SK-N-SH (cell line): ENCODE measurements at regions not wholly inside any gene's neighbourhood (a gene's known extent, or its start where the extent isn't known, plus 50 kb on each side); places are given as distances from the start of the nearest gene placed in this dataset.

Experiments
- CTCF ChIA-PET: fragments of 300-600, 350-600 bp; formaldehyde crosslinking; extraction: SDS; loops from one replicate; lab custom pipeline; 2021; lab: Yijun Ruan, JAX
- POLR2A ChIA-PET: fragments of 350-600 bp; sonication (Branson Sonifier 250); formaldehyde crosslinking; extraction: SDS; loops from one replicate; lab custom pipeline; 2020; ENCODE audit warnings: antibody characterized with exemption, inconsistent platforms; lab: Yijun Ruan, JAX
- DNase-seq: peaks from one replicate; pipeline ENCODE4 v3.0.0; 2012
- H2AFZ ChIP-seq: fragments of 200-600 bp; sonication (generic); 2 replicates; pipeline ENCODE4 v1.8.1; 2016; ENCODE audit warnings: antibody characterized with exemption, mild to moderate bottlenecking, low read depth
- H3F3A ChIP-seq: fragments of 200-600 bp; sonication (generic); replicated peaks from 2 replicates; pipeline ENCODE3; 2016; ENCODE audit warnings: antibody characterized with exemption, mild to moderate bottlenecking; ENCODE audit not compliant: insufficient read depth
- H3K27ac ChIP-seq, 2 experiments: fragments of 200-500 bp in 1 of 2; fragments of 200-600 bp in 1 of 2; sonication (Bioruptor generic) in 1 of 2; sonication (generic), shearing (Covaris generic) in 1 of 2; 2 replicates each; pipeline versions ENCODE4 v1.5.1 to v1.6.1; 2014 to 2016; ENCODE audit warnings: low read depth in 2 of 2, inconsistent platforms in 1 of 2, low read length in 1 of 2, mild to moderate bottlenecking in 1 of 2, mixed read lengths in 1 of 2
- H3K27me3 ChIP-seq: fragments of 200-600 bp; sonication (generic), shearing (Covaris generic); 2 replicates; pipeline ENCODE4 v1.6.1; 2016; ENCODE audit warnings: mixed run types; ENCODE audit not compliant: insufficient read depth
- H3K36me3 ChIP-seq, 2 experiments: fragments of 200-500 bp in 1 of 2; fragments of 200-600 bp in 1 of 2; sonication (Bioruptor generic) in 1 of 2; sonication (generic) in 1 of 2; replicated peaks in 1 of 2; 2 replicates each; pipeline versions ENCODE3 to v1.5.1; 2014 to 2016; ENCODE audit warnings: low read length in 1 of 2, mild to moderate bottlenecking in 1 of 2; ENCODE audit not compliant: insufficient read depth in 2 of 2, control insufficient read depth in 1 of 2
- H3K4me1 ChIP-seq, 2 experiments: fragments of 200-500 bp in 1 of 2; fragments of 200-600 bp in 1 of 2; sonication (Bioruptor generic) in 1 of 2; sonication (generic), shearing (Covaris generic) in 1 of 2; 2 replicates each; pipeline versions ENCODE4 v1.5.1 to v1.6.1; 2014 to 2016; ENCODE audit warnings: low read depth in 1 of 2, low read length in 1 of 2, mixed run types in 1 of 2; ENCODE audit not compliant: insufficient read depth in 2 of 2, control insufficient read depth in 1 of 2
- H3K4me2 ChIP-seq: fragments of 200-600 bp; sonication (generic), shearing (Covaris generic); 2 replicates; pipeline ENCODE4 v1.6.1; 2017; ENCODE audit warnings: mixed run types
- H3K4me3 ChIP-seq, 2 experiments: fragments of 200-500 bp in 1 of 2; fragments of 200-600 bp in 1 of 2; sonication (Bioruptor generic) in 1 of 2; sonication (generic), shearing (Covaris generic) in 1 of 2; 2 replicates each; pipeline versions ENCODE4 v1.5.1 to v1.8.1; 2014 to 2016; ENCODE audit warnings: low read depth in 2 of 2, inconsistent platforms in 1 of 2, low read length in 1 of 2, mild to moderate bottlenecking in 1 of 2, mixed read lengths in 1 of 2, moderate library complexity in 1 of 2
- H3K79me2 ChIP-seq: fragments of 200-600 bp; sonication (generic); 2 replicates; pipeline ENCODE4 v1.8.1; 2017; ENCODE audit warnings: mild to moderate bottlenecking; ENCODE audit not compliant: insufficient read depth
- H3K9ac ChIP-seq: fragments of 200-600 bp; sonication (generic); 2 replicates; pipeline ENCODE4 v1.6.1; 2017; ENCODE audit warnings: mixed run types
- H3K9me2 ChIP-seq: fragments of 200-600 bp; sonication (generic); 2 replicates; pipeline ENCODE4 v1.6.1; 2017; ENCODE audit warnings: mixed run types
- H3K9me3 ChIP-seq: fragments of 200-600 bp; sonication (generic); 2 replicates; pipeline ENCODE4 v1.6.1; 2017; ENCODE audit warnings: mixed run types, mild to moderate bottlenecking, moderate library complexity
- H4K20me1 ChIP-seq: fragments of 200-600 bp; sonication (generic); 2 replicates; pipeline ENCODE4 v1.6.1; 2017; ENCODE audit warnings: mild to moderate bottlenecking, mixed run types; ENCODE audit not compliant: insufficient read depth
- CHD2 ChIP-seq: fragments of 150-350 bp; IDR thresholded peaks from 2 replicates; pipeline ENCODE4 v1.6.1; 2018; ENCODE audit warnings: low read length; ENCODE audit not compliant: partially characterized antibody
- EP300 ChIP-seq, 2 experiments: IDR thresholded peaks; 2 replicates each; pipeline versions ENCODE4 v1.4.0 to v1.6.1; 2012; ENCODE audit warnings: borderline replicate concordance in 1 of 2, low read depth in 1 of 2, low read length in 1 of 2
- FOSL2 ChIP-seq: IDR thresholded peaks from 2 replicates; pipeline ENCODE4 v1.4.0; 2012; ENCODE audit warnings: low read depth, mild to moderate bottlenecking, moderate library complexity, borderline replicate concordance
- GABPA ChIP-seq: IDR thresholded peaks from 2 replicates; pipeline ENCODE4 v1.4.0; 2012; ENCODE audit warnings: low read depth, mild to moderate bottlenecking
- JUND ChIP-seq: IDR thresholded peaks from 2 replicates; pipeline ENCODE4 v1.4.0; 2012
- MEF2A ChIP-seq: IDR thresholded peaks from 2 replicates; pipeline ENCODE4 v1.4.0; 2012; ENCODE audit warnings: low read depth, borderline replicate concordance
- NFIC ChIP-seq: IDR thresholded peaks from 2 replicates; pipeline ENCODE4 v1.4.0; 2012; ENCODE audit warnings: borderline replicate concordance
- NRF1 ChIP-seq: IDR thresholded peaks from 2 replicates; pipeline ENCODE4 v1.6.1; 2012; ENCODE audit warnings: low read depth, mild to moderate bottlenecking, low read length
- POLR2AphosphoS5 ChIP-seq: IDR thresholded peaks from 2 replicates; pipeline ENCODE4 v1.6.1; 2012; ENCODE audit warnings: low read depth, low read length
- RAD21 ChIP-seq: IDR thresholded peaks from 2 replicates; pipeline ENCODE4 v1.6.1; 2012; ENCODE audit warnings: mild to moderate bottlenecking, low read length
- RFX5 ChIP-seq: IDR thresholded peaks from 2 replicates; pipeline ENCODE4 v1.6.1; 2012; ENCODE audit warnings: mild to moderate bottlenecking, improper control_type of control experiment, low read length
- SIN3A ChIP-seq: IDR thresholded peaks from 2 replicates; pipeline ENCODE4 v1.6.1; 2012; ENCODE audit warnings: low read depth, mild to moderate bottlenecking, low read length, moderate library complexity, borderline replicate concordance
- SMC3 ChIP-seq: IDR thresholded peaks from 2 replicates; pipeline ENCODE4 v1.6.1; 2012; ENCODE audit warnings: low read depth, low read length, improper control_type of control experiment
- TAF1 ChIP-seq: IDR thresholded peaks from 2 replicates; pipeline ENCODE4 v1.6.1; 2012; ENCODE audit warnings: low read depth, mild to moderate bottlenecking, low read length, moderate library complexity, borderline replicate concordance
- TCF12 ChIP-seq: IDR thresholded peaks from 2 replicates; pipeline ENCODE4 v1.4.0; 2012
- TF ChIP-seq, protein P1 (sequence below): IDR thresholded peaks from 2 replicates; pipeline ENCODE4 v1.6.1; 2012; ENCODE audit warnings: mild to moderate bottlenecking, low read depth, low read length, moderate library complexity
- TF ChIP-seq, protein P2 (sequence below): fragments of 150-350 bp; IDR thresholded peaks from 2 replicates; pipeline ENCODE4 v1.6.1; 2017; ENCODE audit warnings: antibody characterized with exemption, low read length, low read depth, borderline replicate concordance
- TF ChIP-seq, protein P3 (sequence below): IDR thresholded peaks from 2 replicates; pipeline ENCODE4 v1.4.0; 2012; ENCODE audit warnings: low read depth, borderline replicate concordance
- TF ChIP-seq, protein P4 (sequence below): fragments of 150-350 bp; IDR thresholded peaks from 2 replicates; pipeline ENCODE4 v1.6.1; 2016; ENCODE audit warnings: mild to moderate bottlenecking, low read depth, low read length
- TF ChIP-seq, protein P5 (sequence below): IDR thresholded peaks from 2 replicates; pipeline ENCODE4; 2012

DNA sequence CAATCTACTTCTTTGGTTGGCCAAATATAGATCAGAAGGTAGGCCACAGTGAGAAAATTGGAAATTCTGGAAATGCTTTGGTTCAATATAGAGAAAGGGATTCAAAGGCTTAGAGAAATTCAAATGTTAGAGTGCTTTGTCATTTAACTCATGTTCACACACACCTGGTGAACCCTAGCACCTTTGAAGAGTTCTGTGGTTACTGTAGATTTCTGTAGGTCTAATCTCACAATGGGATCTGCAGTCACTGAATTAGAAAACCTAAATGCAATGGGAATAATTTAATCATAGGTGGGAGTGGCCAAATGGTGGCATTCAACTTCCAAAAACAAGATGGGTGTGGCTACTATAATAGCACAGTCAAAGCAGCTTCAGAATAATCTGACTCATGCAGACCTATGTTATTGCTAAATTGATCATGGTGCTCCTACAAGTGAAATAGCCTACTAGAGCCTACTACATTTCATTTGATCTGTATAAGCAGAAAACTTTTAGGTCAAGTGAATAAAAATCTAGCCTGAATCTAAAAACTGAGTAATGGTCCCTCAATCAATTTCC, 1152.9 kb downstream of the PCDH9 start:
- Histone ChIP-seq H2AFZ (no peak overlapping the region), H4K20me1 (no peaks in the 10 kb centered on the region), H3K9ac (no peak overlapping the region), H3F3A (no peaks in the 10 kb centered on the region), H3K9me3 (no peaks in the 10 kb centered on the region), H3K27me3 (no peaks in the 10 kb centered on the region), H3K4me1 (no peaks in the 10 kb centered on the region), H3K9me2 (no peaks in the 10 kb centered on the region), H3K79me2 (no peaks in the 10 kb centered on the region), H3K36me3 (no peaks in the 10 kb centered on the region), H3K27ac (no peak overlapping the region), H3K4me3 (no peak overlapping the region), H3K4me2 (no peak overlapping the region)
- POLR2A ChIA-PET, result no interaction called here
- TF ChIP-seq EP300 (IDR thresholded peaks at IDR 0.05; ENCODE audit: borderline replicate concordance in 1 of 2, low read depth in 1 of 2, low read length in 1 of 2) (no peak), RFX5 (no peak), MEF2A (no peak), SMC3 (no peak), GABPA (no peak), TCF12 (no peak), RAD21 (no peak), NFIC (no peak), JUND (no peak), TAF1 (no peak), POLR2AphosphoS5 (no peak), FOSL2 (no peak), NRF1 (no peak), SIN3A (no peak), CHD2 (no peak)
- TF ChIP-seq, protein P1, sequence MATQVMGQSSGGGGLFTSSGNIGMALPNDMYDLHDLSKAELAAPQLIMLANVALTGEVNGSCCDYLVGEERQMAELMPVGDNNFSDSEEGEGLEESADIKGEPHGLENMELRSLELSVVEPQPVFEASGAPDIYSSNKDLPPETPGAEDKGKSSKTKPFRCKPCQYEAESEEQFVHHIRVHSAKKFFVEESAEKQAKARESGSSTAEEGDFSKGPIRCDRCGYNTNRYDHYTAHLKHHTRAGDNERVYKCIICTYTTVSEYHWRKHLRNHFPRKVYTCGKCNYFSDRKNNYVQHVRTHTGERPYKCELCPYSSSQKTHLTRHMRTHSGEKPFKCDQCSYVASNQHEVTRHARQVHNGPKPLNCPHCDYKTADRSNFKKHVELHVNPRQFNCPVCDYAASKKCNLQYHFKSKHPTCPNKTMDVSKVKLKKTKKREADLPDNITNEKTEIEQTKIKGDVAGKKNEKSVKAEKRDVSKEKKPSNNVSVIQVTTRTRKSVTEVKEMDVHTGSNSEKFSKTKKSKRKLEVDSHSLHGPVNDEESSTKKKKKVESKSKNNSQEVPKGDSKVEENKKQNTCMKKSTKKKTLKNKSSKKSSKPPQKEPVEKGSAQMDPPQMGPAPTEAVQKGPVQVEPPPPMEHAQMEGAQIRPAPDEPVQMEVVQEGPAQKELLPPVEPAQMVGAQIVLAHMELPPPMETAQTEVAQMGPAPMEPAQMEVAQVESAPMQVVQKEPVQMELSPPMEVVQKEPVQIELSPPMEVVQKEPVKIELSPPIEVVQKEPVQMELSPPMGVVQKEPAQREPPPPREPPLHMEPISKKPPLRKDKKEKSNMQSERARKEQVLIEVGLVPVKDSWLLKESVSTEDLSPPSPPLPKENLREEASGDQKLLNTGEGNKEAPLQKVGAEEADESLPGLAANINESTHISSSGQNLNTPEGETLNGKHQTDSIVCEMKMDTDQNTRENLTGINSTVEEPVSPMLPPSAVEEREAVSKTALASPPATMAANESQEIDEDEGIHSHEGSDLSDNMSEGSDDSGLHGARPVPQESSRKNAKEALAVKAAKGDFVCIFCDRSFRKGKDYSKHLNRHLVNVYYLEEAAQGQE, result no peak
- TF ChIP-seq, protein P2, sequence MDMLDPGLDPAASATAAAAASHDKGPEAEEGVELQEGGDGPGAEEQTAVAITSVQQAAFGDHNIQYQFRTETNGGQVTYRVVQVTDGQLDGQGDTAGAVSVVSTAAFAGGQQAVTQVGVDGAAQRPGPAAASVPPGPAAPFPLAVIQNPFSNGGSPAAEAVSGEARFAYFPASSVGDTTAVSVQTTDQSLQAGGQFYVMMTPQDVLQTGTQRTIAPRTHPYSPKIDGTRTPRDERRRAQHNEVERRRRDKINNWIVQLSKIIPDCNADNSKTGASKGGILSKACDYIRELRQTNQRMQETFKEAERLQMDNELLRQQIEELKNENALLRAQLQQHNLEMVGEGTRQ, result no peak
- TF ChIP-seq, protein P3, sequence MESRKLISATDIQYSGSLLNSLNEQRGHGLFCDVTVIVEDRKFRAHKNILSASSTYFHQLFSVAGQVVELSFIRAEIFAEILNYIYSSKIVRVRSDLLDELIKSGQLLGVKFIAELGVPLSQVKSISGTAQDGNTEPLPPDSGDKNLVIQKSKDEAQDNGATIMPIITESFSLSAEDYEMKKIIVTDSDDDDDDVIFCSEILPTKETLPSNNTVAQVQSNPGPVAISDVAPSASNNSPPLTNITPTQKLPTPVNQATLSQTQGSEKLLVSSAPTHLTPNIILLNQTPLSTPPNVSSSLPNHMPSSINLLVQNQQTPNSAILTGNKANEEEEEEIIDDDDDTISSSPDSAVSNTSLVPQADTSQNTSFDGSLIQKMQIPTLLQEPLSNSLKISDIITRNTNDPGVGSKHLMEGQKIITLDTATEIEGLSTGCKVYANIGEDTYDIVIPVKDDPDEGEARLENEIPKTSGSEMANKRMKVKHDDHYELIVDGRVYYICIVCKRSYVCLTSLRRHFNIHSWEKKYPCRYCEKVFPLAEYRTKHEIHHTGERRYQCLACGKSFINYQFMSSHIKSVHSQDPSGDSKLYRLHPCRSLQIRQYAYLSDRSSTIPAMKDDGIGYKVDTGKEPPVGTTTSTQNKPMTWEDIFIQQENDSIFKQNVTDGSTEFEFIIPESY, result no peak
- TF ChIP-seq, protein P4, sequence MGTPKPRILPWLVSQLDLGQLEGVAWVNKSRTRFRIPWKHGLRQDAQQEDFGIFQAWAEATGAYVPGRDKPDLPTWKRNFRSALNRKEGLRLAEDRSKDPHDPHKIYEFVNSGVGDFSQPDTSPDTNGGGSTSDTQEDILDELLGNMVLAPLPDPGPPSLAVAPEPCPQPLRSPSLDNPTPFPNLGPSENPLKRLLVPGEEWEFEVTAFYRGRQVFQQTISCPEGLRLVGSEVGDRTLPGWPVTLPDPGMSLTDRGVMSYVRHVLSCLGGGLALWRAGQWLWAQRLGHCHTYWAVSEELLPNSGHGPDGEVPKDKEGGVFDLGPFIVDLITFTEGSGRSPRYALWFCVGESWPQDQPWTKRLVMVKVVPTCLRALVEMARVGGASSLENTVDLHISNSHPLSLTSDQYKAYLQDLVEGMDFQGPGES, result no peak
- TF ChIP-seq, protein P5, sequence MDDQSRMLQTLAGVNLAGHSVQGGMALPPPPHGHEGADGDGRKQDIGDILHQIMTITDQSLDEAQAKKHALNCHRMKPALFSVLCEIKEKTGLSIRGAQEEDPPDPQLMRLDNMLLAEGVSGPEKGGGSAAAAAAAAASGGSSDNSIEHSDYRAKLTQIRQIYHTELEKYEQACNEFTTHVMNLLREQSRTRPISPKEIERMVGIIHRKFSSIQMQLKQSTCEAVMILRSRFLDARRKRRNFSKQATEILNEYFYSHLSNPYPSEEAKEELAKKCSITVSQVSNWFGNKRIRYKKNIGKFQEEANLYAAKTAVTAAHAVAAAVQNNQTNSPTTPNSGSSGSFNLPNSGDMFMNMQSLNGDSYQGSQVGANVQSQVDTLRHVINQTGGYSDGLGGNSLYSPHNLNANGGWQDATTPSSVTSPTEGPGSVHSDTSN, result no peak
- DNase-seq, result no peak
- CTCF ChIA-PET, result no interaction called here
